ENCODE measurements at regions not wholly inside any gene's neighbourhood (a gene's known extent, or its start where the extent isn't known, plus 50 kb on each side); places are given as distances from the start of the nearest gene placed in this dataset.

DNA sequence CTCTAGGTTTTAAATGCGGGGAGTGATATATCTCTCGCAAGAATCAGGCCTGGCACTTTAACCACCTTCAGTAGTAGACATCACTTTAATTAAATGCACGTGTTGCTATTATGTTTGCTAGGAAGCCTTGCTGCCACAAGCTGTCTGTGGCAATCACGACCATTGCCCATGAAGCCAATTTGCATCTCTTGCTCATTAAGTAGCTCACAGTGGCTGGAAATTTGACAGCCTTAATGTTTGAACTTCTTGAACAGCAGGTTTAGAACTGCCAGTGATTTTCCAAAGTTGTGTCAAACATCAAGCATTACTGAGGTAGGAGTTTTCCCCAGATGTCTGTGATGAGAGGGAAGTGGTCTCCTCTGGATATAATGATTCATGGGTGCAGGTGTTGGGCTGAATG is 642.3 kb upstream of the CPEB2 start:
- no peak for TF ChIP-seq POLR2AphosphoS5 (IDR thresholded peaks at IDR 0.05)
- TF ChIP-seq, protein P1, sequence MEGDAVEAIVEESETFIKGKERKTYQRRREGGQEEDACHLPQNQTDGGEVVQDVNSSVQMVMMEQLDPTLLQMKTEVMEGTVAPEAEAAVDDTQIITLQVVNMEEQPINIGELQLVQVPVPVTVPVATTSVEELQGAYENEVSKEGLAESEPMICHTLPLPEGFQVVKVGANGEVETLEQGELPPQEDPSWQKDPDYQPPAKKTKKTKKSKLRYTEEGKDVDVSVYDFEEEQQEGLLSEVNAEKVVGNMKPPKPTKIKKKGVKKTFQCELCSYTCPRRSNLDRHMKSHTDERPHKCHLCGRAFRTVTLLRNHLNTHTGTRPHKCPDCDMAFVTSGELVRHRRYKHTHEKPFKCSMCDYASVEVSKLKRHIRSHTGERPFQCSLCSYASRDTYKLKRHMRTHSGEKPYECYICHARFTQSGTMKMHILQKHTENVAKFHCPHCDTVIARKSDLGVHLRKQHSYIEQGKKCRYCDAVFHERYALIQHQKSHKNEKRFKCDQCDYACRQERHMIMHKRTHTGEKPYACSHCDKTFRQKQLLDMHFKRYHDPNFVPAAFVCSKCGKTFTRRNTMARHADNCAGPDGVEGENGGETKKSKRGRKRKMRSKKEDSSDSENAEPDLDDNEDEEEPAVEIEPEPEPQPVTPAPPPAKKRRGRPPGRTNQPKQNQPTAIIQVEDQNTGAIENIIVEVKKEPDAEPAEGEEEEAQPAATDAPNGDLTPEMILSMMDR (IDR thresholded peaks at IDR 0.05) = no peak
